MCF 10A (cell line): ENCODE measurements at regions not wholly inside any gene's neighbourhood (a gene's known extent, or its start where the extent isn't known, plus 50 kb on each side); places are given as distances from the start of the nearest gene placed in this dataset.

ENCODE experiments used
- BruUV-seq: library from RNA; stranded (reverse); fragments of 400-500 nt; replicated peaks from 2 replicates; lab custom pipeline; 2021; lab: Mats Ljungman, UMichigan
- CTCF ChIA-PET: fragments of 300-600 bp; sonication (Branson Sonifier 250); formaldehyde crosslinking; extraction: SDS; loops from one replicate; lab custom pipeline; 2021; ENCODE audit warnings: antibody characterized with exemption, inconsistent platforms; lab: Yijun Ruan, JAX
- POLR2A ChIA-PET: fragments of 300-600, 350-650 bp; sonication (Branson Sonifier 250); formaldehyde crosslinking; extraction: SDS; loops from one replicate; lab custom pipeline; 2020; ENCODE audit warnings: antibody characterized with exemption, inconsistent platforms; lab: Yijun Ruan, JAX
- DNase-seq: peaks from one replicate; pipeline ENCODE4 v3.0.0-alpha.2; 2018; ENCODE audit not compliant: unreplicated experiment
- H3K27ac Mint-ChIP-seq: one replicate; pipeline ENCODE4 v1.8.0; 2022; ENCODE audit warnings: mild to moderate bottlenecking, low read depth, mixed read lengths; ENCODE audit not compliant: unreplicated experiment
- H3K27me3 Mint-ChIP-seq: one replicate; pipeline ENCODE4 v1.8.0; 2022; ENCODE audit warnings: mixed read lengths; ENCODE audit not compliant: insufficient read depth, unreplicated experiment
- H3K36me3 Mint-ChIP-seq: one replicate; pipeline ENCODE4 v1.8.0; 2022; ENCODE audit warnings: mild to moderate bottlenecking, moderate library complexity, mixed read lengths; ENCODE audit not compliant: insufficient read depth, unreplicated experiment
- H3K4me1 Mint-ChIP-seq: one replicate; pipeline ENCODE4 v1.8.0; 2022; ENCODE audit warnings: mixed read lengths; ENCODE audit not compliant: insufficient read depth, unreplicated experiment
- H3K4me3 Mint-ChIP-seq: one replicate; pipeline ENCODE4 v1.8.0; 2022; ENCODE audit warnings: mild to moderate bottlenecking, moderate library complexity, mixed read lengths; ENCODE audit not compliant: unreplicated experiment
- H3K9me3 Mint-ChIP-seq: one replicate; pipeline ENCODE4 v1.8.0; 2022; ENCODE audit warnings: mixed read lengths; ENCODE audit not compliant: unreplicated experiment
- intact Hi-C: fragments of 100-400 bp; cut with micrococcal nuclease; formaldehyde crosslinking; loops from 2 replicates; pipeline ENCODE4 v1.14.1; 2022
- TF ChIP-seq, protein P1 (sequence below): fragments of 200-600 bp; IDR thresholded peaks from one replicate; pipeline ENCODE4 v1.8.0; 2022; ENCODE audit warnings: antibody characterized with exemption, mild to moderate bottlenecking; ENCODE audit not compliant: unreplicated experiment

DNA sequence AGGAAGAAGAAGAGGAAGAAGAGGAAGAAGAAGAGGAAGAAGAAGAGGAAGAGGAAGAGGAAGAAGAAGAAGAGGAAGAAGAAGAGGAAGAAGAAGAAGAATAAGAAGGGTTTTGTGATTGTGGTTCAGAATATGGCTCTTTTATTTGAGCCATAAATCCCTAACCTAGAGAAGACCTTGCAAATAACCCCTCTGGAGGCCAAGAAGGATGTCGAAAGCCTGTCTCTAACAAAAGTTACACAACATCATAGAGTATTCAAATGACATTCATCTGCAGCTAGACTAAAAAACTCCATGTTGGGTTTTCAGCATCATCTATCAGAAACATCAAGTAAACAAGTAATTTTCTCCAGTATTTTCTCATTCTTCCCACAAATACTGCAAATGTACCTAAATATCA lies 100.9 kb downstream of the RNASET2 start:
- Mint-ChIP-seq H3K27ac (no peak overlapping the region), H3K4me1 (no peaks in the 10 kb centered on the region), H3K4me3 (no peak overlapping the region), H3K9me3 (no peaks in the 10 kb centered on the region), H3K27me3 (peaks cover 74% of the 10 kb centered on the region), H3K36me3 (no peaks in the 10 kb centered on the region)
- POLR2A ChIA-PET = no interaction called here
- BruUV-seq = no TSS peak
- intact Hi-C loops = no loop called here
- DNase-seq = no peak
- CTCF ChIA-PET = no interaction called here
- TF ChIP-seq, protein P1, sequence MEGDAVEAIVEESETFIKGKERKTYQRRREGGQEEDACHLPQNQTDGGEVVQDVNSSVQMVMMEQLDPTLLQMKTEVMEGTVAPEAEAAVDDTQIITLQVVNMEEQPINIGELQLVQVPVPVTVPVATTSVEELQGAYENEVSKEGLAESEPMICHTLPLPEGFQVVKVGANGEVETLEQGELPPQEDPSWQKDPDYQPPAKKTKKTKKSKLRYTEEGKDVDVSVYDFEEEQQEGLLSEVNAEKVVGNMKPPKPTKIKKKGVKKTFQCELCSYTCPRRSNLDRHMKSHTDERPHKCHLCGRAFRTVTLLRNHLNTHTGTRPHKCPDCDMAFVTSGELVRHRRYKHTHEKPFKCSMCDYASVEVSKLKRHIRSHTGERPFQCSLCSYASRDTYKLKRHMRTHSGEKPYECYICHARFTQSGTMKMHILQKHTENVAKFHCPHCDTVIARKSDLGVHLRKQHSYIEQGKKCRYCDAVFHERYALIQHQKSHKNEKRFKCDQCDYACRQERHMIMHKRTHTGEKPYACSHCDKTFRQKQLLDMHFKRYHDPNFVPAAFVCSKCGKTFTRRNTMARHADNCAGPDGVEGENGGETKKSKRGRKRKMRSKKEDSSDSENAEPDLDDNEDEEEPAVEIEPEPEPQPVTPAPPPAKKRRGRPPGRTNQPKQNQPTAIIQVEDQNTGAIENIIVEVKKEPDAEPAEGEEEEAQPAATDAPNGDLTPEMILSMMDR = no peak

GRCh38 chr6:166853371-166854325 lies 102.7 kb downstream of the RNASET2 start:
- no peak overlapping the region for H3K27ac Mint-ChIP-seq
- peaks cover 61% of the 10 kb centered on the region for H3K27me3 Mint-ChIP-seq
- CTCF ChIA-PET = no interaction called here
- H3K4me3 Mint-ChIP-seq = no peak overlapping the region
- TF ChIP-seq, protein P1 = no peak
- no peaks in the 10 kb centered on the region for H3K9me3 Mint-ChIP-seq
- intact Hi-C loops = no loop called here
- H3K36me3 Mint-ChIP-seq = no peaks in the 10 kb centered on the region
- no peaks in the 10 kb centered on the region for H3K4me1 Mint-ChIP-seq
- POLR2A ChIA-PET = no interaction called here
- BruUV-seq = no TSS peak
- DNase-seq = no peak

GRCh38 chr6:166852451-166852975 lies 103.8 kb downstream of the RNASET2 start:
- TF ChIP-seq, protein P1 = no peak
- Mint-ChIP-seq H3K36me3 (no peaks in the 10 kb centered on the region), H3K4me3 (no peak overlapping the region), H3K4me1 (no peaks in the 10 kb centered on the region), H3K9me3 (peaks cover 4% of the 10 kb centered on the region), H3K27ac (no peak overlapping the region), H3K27me3 (peaks cover 56% of the 10 kb centered on the region)
- ChIA-PET POLR2A (no interaction called here), CTCF (no interaction called here)
- intact Hi-C loops = no loop called here
- no peak for DNase-seq
- BruUV-seq = no TSS peak

GRCh38 chr6:166851911-166852310 lies 104.4 kb downstream of the RNASET2 start:
- no peak overlapping the region for H3K27ac Mint-ChIP-seq
- H3K4me3 Mint-ChIP-seq = no peak overlapping the region
- ChIA-PET POLR2A (no interaction called here), CTCF (no interaction called here)
- H3K4me1 Mint-ChIP-seq = no peaks in the 10 kb centered on the region
- no peaks in the 10 kb centered on the region for H3K36me3 Mint-ChIP-seq
- intact Hi-C loops = no loop called here
- H3K9me3 Mint-ChIP-seq = peaks cover 10% of the 10 kb centered on the region
- TF ChIP-seq, protein P1 = no peak
- no TSS peak for BruUV-seq
- peaks cover 56% of the 10 kb centered on the region for H3K27me3 Mint-ChIP-seq
- no peak for DNase-seq
